A172 (cell line): ENCODE measurements at regions not wholly inside any gene's neighbourhood (a gene's known extent, or its start where the extent isn't known, plus 50 kb on each side); places are given as distances from the start of the nearest gene placed in this dataset.
"Not testable (repeated sequence)": the region's sequence is repeated elsewhere in the genome, so short reads cannot be mapped to it uniquely, and the experiment has no call there.

Experiments used
- DNase-seq: peaks from one replicate; pipeline ENCODE4 v3.0.0-alpha.2; 2015; ENCODE audit warnings: low spot score

DNA sequence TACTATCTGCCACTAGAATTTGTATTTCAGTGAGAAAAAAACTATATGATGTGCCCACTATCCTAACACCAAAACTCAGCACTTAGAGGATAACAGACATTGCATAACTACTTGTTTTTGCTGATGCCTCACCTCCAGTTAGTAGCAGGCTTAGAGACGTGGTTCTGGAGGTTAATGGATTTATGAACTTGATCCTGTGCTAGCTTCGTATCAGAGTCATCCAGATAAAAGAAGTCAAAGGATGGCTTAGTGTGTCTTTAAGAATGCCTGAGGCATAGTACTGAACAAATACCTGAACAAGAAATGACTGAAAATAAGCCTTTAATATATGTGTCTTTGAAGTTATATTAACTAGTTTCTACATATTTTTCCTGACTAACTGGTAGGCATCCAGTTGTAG is 414.9 kb upstream of the PTCHD4 start:
- no peak for DNase-seq

GRCh38 chr6:48520951-48521350 is 410.0 kb upstream of the PTCHD4 start:
- no peak for DNase-seq

GRCh38 chr6:48512390-48512789 is 401.4 kb upstream of the PTCHD4 start:
- no peak for DNase-seq

DNA sequence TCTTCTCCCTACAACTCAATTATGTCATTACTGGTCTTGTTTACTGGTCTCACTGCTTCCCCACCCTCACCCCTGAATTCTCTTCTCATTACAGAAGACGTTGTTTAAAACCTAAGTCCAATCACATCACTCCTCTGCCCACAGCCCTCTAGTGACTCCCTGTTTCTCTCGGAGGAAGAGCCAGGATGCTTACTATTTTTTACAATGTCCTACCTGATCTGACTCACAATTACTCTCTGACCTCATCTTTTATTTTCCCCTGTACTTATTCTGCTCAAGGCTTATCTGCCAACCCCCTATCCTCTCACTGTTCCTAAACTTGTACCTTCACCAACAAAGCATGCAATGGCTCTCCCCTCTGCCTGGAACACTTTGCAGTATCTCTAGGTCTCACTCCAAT is 400.4 kb upstream of the PTCHD4 start:
- DNase-seq = no peak

GRCh38 chr6:48505621-48506020 is 394.6 kb upstream of the PTCHD4 start:
- no peak for DNase-seq

GRCh38 chr6:48493432-48493831 is 382.4 kb upstream of the PTCHD4 start:
- DNase-seq = not testable (repeated sequence)

DNA sequence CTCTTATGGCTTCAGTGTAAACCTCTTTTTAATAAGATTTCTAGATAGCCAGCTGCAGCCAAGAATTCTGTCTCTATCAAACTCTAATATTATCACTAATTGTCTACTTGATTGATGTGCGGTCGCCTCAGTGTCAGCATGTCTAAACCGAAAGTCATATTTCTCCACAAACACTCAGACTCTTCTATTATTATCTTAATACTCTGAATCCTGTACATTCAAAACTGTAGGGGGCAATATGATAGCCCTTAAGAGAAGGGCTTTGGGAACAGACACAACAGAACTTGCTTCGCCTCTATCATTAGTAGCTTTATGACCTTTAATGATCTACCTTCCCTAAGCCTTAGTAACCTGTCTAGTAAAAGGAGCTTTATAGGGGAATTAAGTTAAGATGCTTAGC is 379.7 kb upstream of the PTCHD4 start:
- no peak for DNase-seq

DNA sequence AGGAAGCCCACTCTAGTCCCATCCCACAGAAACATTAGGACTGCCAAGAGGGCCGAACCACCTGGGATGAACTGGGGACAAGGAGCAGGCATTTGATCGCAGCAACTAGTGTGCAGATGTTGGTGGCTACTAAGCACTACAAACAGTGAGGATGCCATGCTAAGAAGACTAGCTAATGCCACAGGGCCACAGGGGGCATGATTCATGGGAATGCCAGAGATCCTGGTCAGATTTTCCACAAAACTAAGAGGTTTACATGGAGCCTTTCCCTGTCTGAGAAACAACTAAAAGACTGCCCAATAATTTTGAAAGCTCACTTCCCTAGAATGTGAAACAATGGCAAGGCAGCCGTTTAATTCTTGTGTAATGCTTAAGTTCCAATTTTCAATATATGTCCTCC is 375.9 kb upstream of the PTCHD4 start:
- peak; percentile 3 for DNase-seq

GRCh38 chr6:48486373-48486772 is 375.4 kb upstream of the PTCHD4 start:
- DNase-seq = no peak

GRCh38 chr6:48476257-48476656 is 365.3 kb upstream of the PTCHD4 start:
- peak; percentile 6 for DNase-seq

DNA sequence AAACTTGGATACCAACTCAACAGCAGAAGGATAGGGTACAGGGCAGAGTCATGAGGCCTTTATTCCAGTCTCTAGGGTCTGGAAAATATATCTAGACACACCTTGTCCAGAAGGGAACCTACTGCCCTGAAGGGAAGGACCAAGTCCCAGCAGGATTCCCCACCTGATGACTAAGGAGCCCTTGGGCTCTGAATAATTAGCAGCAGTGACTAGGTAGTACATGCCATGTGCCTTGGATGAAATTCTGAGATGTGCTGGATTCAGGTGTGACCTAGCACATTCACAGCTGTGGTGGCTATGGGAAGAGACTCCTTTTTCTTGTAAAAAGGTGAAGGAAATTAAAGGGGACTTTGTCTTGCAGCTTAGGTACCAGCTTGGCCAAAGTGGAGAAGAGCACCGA is 364.3 kb upstream of the PTCHD4 start:
- DNase-seq = no peak

GRCh38 chr6:48474830-48475229 is 363.8 kb upstream of the PTCHD4 start:
- no peak for DNase-seq

GRCh38 chr6:48474136-48474535 is 363.1 kb upstream of the PTCHD4 start:
- no peak for DNase-seq

DNA sequence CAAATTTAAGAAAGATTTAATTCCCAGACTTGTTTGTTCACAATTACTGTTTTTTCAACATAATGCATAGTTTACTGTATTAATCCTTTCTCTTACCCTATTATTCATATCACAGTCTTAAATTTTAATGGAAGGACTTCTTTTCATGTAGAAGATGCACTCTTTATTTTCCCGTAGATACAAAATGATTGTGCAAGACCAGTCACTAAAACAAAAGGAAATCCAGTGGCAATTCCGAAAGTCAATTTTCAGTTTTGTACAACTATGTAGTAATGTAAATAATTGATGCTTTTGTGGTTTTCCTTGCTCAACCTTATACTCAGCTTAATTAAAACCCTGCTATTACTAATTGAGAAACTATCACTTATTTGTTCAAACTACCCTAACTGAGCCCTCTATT is 361.5 kb upstream of the PTCHD4 start:
- no peak for DNase-seq

DNA sequence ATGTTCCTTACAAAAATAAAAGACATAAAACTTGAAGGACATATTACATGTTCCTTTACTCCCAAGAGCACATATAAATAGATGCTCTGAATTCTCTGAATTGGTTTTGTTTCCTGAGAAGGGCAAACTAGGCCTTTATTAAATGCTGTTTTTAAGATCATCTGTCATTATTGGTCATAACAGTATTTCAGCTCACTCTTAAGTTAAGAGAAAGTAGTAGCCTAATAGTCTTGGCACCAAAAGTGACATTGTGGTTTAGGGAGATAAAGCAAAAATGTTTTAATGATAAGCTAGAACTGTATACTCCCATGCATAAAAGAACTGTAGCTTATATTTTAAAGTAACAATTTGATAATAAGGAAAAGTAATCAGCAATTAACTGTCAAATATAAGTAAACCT is 361.1 kb upstream of the PTCHD4 start:
- peak; percentile 27 for DNase-seq

GRCh38 chr6:48471326-48471725 is 360.3 kb upstream of the PTCHD4 start:
- no peak for DNase-seq

- DNase-seq = no peak
These were observed 338.0 kb upstream of the PTCHD4 start for GRCh38 chr6:48449002-48449401.

DNA sequence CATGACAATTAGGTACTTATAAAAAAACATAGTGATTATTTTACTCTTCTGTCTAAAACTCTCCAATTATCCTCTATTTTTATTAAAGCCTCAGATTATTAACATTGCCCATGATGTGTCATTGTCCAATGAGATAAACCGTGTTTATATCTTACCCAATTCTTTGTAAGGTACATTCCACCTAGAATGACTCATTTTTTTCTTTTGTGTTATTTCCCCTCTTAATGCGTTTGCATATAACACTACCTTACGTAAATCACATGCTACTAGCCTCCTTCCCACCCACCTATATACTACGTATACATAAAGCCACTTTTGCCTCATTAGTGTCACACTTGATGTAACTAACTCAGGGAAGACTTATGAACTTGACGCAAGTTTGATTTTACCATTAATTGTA is 336.3 kb upstream of the PTCHD4 start:
- DNase-seq = no peak

DNA sequence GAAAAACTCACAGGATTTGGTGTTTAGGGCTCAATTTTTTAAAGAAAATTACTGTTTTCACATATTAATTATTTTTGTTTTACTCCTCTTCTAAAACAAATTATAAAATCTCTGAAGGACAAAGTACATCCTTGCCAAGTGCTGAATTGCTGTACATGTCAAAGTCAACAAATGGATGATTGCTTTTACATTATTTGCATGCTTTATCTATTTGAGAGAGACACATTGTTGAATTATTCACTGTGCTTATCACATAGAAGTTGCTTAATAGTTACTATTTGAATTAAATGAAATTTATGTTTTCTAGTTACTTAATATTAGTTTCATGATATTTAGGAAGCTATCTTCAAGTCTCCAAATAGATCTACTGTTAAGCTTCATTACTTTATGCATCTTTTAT is 318.6 kb upstream of the PTCHD4 start:
- DNase-seq = no peak

- DNase-seq = peak; percentile 22
These were observed 318.0 kb upstream of the PTCHD4 start for GRCh38 chr6:48429021-48429420.

DNA sequence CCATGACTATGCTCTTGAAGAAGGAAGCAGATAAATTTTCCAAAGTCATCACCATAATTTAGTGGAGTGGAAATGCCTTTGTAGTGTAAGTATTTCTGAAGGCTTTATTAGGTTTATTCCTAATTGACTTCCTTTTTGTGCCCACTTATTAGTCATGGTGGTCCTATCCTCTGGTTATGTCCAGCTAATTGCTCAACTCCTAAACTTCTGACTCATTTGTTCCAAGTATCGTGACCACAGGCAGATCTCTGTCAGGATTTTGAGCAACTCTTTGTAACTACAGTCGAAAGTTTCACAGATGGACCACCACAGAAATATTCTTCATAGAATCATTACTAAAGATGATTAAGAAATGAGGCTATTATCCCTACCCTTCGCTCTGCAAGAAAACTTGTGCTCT is 315.6 kb upstream of the PTCHD4 start:
- DNase-seq = peak; percentile 71

- DNase-seq = peak; percentile 11
These were observed 312.8 kb upstream of the PTCHD4 start for GRCh38 chr6:48423640-48424365.

- no peak for DNase-seq
These were observed 309.0 kb upstream of the PTCHD4 start for GRCh38 chr6:48419992-48420391.

DNA sequence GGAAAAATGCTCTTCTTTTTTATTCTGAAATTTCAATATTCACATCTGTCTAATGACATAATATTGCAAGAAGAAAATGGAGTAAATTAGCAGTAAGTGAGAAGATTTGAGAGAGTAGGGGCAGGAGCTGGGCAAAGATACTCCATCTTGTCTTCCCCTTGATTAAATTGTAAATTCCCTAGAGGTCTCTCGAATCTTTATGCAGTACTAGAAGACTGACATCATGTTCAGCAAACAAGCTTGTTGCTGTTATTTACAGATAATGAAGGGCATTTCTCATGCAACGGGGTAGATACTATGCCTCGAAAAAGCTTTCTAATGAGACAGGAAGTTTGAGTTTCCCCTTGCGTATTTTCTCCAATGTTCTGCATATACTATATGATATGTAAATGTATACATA is 306.9 kb upstream of the PTCHD4 start:
- no peak for DNase-seq
